ENCODE measurements at regions not wholly inside any gene's neighbourhood (a gene's known extent, or its start where the extent isn't known, plus 50 kb on each side); places are given as distances from the start of the nearest gene placed in this dataset.

DNA sequence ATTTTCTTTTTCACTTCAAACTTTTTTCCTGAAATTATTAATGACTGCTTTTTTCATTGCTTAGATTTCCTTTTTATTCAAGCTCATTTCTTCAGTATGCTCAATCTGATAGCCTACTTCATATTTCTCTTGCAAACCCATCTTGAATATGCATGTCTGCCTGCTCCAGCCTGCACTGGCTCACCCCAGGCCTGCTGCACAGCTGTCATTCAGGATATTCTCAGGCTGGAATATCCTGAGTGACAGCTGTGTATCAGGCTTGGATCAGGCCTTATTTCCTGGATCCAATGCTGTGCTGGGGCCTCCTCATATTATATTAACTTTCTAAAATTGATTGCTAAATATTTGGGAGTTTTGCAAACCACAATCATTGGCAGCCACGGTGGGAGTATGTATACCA lies 120.2 kb upstream of the TNS3 start:
- Mint-ChIP-seq H3K9me3 (ENCODE audit: low read depth, unreplicated experiment) (no peaks in the 10 kb centered on the region), H3K4me3 (ENCODE audit: low read depth, unreplicated experiment) (no peak overlapping the region), H3K27ac (ENCODE audit: unreplicated experiment) (no peak overlapping the region), H3K36me3 (ENCODE audit: insufficient read depth, unreplicated experiment) (no peaks in the 10 kb centered on the region), H3K27me3 (ENCODE audit: unreplicated experiment) (no peaks in the 10 kb centered on the region), H3K4me1 (ENCODE audit: low read depth, unreplicated experiment) (no peaks in the 10 kb centered on the region)
- TF ChIP-seq, protein P1, sequence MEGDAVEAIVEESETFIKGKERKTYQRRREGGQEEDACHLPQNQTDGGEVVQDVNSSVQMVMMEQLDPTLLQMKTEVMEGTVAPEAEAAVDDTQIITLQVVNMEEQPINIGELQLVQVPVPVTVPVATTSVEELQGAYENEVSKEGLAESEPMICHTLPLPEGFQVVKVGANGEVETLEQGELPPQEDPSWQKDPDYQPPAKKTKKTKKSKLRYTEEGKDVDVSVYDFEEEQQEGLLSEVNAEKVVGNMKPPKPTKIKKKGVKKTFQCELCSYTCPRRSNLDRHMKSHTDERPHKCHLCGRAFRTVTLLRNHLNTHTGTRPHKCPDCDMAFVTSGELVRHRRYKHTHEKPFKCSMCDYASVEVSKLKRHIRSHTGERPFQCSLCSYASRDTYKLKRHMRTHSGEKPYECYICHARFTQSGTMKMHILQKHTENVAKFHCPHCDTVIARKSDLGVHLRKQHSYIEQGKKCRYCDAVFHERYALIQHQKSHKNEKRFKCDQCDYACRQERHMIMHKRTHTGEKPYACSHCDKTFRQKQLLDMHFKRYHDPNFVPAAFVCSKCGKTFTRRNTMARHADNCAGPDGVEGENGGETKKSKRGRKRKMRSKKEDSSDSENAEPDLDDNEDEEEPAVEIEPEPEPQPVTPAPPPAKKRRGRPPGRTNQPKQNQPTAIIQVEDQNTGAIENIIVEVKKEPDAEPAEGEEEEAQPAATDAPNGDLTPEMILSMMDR (IDR thresholded peaks at IDR 0.05; ENCODE audit: unreplicated experiment) = no peak
- intact Hi-C loops (cut with micrococcal nuclease; ENCODE audit: unreplicated experiment) = no loop called here
- BruUV-seq (replicated peaks) = no TSS peak
- CTCF ChIA-PET = interaction anchor here (1.3 kb wide), 1 partner anchor 33 kb away, joined by 3 read pairs; no protein-coding TSS in a partner anchor
- DNase-seq = no peak

DNA sequence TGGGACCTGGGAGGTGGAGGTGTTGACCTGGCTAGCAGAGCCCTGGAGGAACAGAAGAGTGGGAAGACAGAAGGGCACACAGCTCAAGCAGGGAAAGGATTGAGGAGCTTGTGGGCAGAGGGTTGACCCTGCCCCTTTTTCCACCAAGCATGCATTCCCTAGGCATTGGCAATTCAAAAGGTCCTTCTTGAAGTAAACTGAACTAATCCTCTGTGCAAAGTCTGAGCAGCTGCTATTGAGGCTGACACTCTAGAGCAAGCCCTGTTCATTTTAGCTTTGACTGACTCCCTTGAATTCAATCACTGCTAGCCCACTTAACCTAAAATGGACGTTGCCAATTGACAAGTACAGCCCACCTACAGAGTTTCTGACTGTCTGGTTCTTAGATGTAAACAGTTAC lies 116.5 kb upstream of the TNS3 start:
- no TSS peak for BruUV-seq (replicated peaks)
- H3K27me3 Mint-ChIP-seq (ENCODE audit: unreplicated experiment) = no peaks in the 10 kb centered on the region
- H3K4me3 Mint-ChIP-seq (ENCODE audit: low read depth, unreplicated experiment) = no peak overlapping the region
- CTCF ChIA-PET = no interaction called here
- H3K27ac Mint-ChIP-seq (ENCODE audit: unreplicated experiment) = no peak overlapping the region
- TF ChIP-seq, protein P1 (IDR thresholded peaks at IDR 0.05; ENCODE audit: unreplicated experiment) = no peak
- H3K36me3 Mint-ChIP-seq (ENCODE audit: insufficient read depth, unreplicated experiment) = no peaks in the 10 kb centered on the region
- H3K9me3 Mint-ChIP-seq (ENCODE audit: low read depth, unreplicated experiment) = no peaks in the 10 kb centered on the region
- DNase-seq = no peak
- H3K4me1 Mint-ChIP-seq (ENCODE audit: low read depth, unreplicated experiment) = peaks cover 3% of the 10 kb centered on the region
- intact Hi-C loops (cut with micrococcal nuclease; ENCODE audit: unreplicated experiment) = no loop called here

DNA sequence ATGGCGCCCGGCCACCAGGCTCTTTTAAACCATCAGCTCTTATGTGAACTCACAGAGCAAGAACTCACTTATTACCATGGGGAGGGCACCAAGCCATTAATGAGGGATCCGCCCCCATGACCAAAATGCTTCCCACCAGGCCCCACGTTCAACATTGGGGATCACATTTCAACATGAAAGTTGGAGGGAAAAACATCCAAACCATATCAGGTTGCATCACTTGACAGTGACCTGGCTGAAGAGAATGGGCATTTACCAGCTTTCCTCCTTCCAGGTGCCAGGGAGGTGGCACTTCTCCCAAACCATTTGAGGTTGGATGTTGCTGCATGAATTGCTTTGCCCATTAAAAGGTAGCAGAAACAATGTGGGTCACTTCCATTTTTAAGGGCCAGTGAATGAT lies 115.6 kb upstream of the TNS3 start:
- Mint-ChIP-seq H3K36me3 (ENCODE audit: insufficient read depth, unreplicated experiment) (no peaks in the 10 kb centered on the region), H3K27me3 (ENCODE audit: unreplicated experiment) (no peaks in the 10 kb centered on the region), H3K27ac (ENCODE audit: unreplicated experiment) (no peak overlapping the region), H3K4me1 (ENCODE audit: low read depth, unreplicated experiment) (peaks cover 10% of the 10 kb centered on the region), H3K4me3 (ENCODE audit: low read depth, unreplicated experiment) (no peak overlapping the region), H3K9me3 (ENCODE audit: low read depth, unreplicated experiment) (no peaks in the 10 kb centered on the region)
- intact Hi-C loops (cut with micrococcal nuclease; ENCODE audit: unreplicated experiment) = no loop called here
- DNase-seq = no peak
- TF ChIP-seq, protein P1 (IDR thresholded peaks at IDR 0.05; ENCODE audit: unreplicated experiment) = no peak
- CTCF ChIA-PET = interaction anchor here (0.9 kb wide), 1 partner anchor 27 kb away, joined by 3 read pairs; no protein-coding TSS in a partner anchor
- no TSS peak for BruUV-seq (replicated peaks)

DNA sequence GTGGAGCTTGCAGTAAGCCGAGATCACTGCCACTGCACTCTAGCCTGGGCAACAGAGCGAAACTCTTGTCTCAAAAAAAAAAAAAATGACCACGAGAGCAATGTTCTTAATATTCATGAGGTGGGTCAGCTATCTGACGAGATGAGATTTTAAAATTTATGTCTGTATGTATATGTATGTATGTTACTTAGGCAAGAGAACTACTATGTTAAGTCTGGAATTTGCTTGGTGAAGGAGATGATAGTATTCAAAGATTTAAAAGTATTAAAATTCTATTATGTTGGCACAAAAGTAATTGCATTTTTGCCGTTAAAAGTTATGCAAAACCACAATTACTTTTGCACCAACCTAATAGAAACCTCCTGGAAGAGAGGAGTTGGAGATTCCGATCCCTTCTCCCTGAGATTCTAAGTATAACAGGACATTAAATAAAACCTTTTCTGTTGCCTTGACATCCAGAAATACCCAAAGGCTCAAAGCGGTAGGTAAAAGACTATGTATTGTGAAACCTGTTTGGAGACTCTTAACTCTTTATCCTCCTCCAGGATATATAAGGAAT lies 114.3 kb upstream of the TNS3 start:
- intact Hi-C loops (cut with micrococcal nuclease; ENCODE audit: unreplicated experiment) = no loop called here
- CTCF ChIA-PET = interaction anchor here (0.9 kb wide), 1 partner anchor 28 kb away, joined by 3 read pairs; no protein-coding TSS in a partner anchor
- H3K9me3 Mint-ChIP-seq (ENCODE audit: low read depth, unreplicated experiment) = no peaks in the 10 kb centered on the region
- H3K4me3 Mint-ChIP-seq (ENCODE audit: low read depth, unreplicated experiment) = no peak overlapping the region
- H3K27me3 Mint-ChIP-seq (ENCODE audit: unreplicated experiment) = no peaks in the 10 kb centered on the region
- no peaks in the 10 kb centered on the region for H3K36me3 Mint-ChIP-seq (ENCODE audit: insufficient read depth, unreplicated experiment)
- no peak for DNase-seq
- TF ChIP-seq, protein P1 (IDR thresholded peaks at IDR 0.05; ENCODE audit: unreplicated experiment) = no peak
- BruUV-seq (replicated peaks) = no TSS peak
- H3K4me1 Mint-ChIP-seq (ENCODE audit: low read depth, unreplicated experiment) = peaks cover 10% of the 10 kb centered on the region
- no peak overlapping the region for H3K27ac Mint-ChIP-seq (ENCODE audit: unreplicated experiment)
